GM12878 (cell line): ENCODE measurements at regions not wholly inside any gene's neighbourhood (a gene's known extent, or its start where the extent isn't known, plus 50 kb on each side); places are given as distances from the start of the nearest gene placed in this dataset.

ENCODE experiments used
- BMI1 ChIP-seq: fragments of 450-650 bp; IDR thresholded peaks from 2 replicates; pipeline ENCODE4 v1.6.1; 2016; ENCODE audit warnings: mild to moderate bottlenecking, moderate library complexity, borderline replicate concordance
- ESRRA ChIP-seq: IDR thresholded peaks from 2 replicates; pipeline ENCODE4 v1.6.1; 2012; ENCODE audit warnings: mild to moderate bottlenecking, low read length, improper control_type of control experiment
- GABPA ChIP-seq: IDR thresholded peaks from 2 replicates; pipeline ENCODE4 v1.6.1; 2014; ENCODE audit warnings: antibody characterized with exemption, low read depth, mild to moderate bottlenecking, inconsistent platforms
- GATAD2B ChIP-seq: fragments of 450-650 bp; conservative IDR thresholded peaks from 2 replicates; pipeline ENCODE4 v1.6.1; 2017; ENCODE audit warnings: low read depth, mild to moderate bottlenecking, moderate library complexity
- NR2C1 ChIP-seq: fragments of 450-650 bp; IDR thresholded peaks from 2 replicates; pipeline ENCODE4 v1.6.1; 2017; ENCODE audit warnings: antibody characterized with exemption, mild to moderate bottlenecking, moderate library complexity
- PBX3 ChIP-seq: IDR thresholded peaks from 2 replicates; pipeline ENCODE4 v1.6.1; 2011; ENCODE audit warnings: mild to moderate bottlenecking, low read depth, low read length, moderate library complexity; ENCODE audit not compliant: insufficient replicate concordance
- RAD21 ChIP-seq: IDR thresholded peaks from 2 replicates; pipeline ENCODE4 v1.6.1; 2011; ENCODE audit warnings: mild to moderate bottlenecking, low read depth, low read length, moderate library complexity; ENCODE audit not compliant: insufficient read depth
- ZBTB4 ChIP-seq: fragments of 450-650 bp; formaldehyde crosslinking; IDR thresholded peaks from 2 replicates; pipeline ENCODE4 v1.4.0; 2022; ENCODE audit warnings: mild to moderate bottlenecking, moderate library complexity
- ZNF207 ChIP-seq: fragments of 450-650 bp; IDR thresholded peaks from 2 replicates; pipeline ENCODE4 v1.6.1; 2014; ENCODE audit warnings: antibody characterized with exemption, mild to moderate bottlenecking, borderline replicate concordance
- ZNF274 ChIP-seq: IDR thresholded peaks from one replicate; pipeline ENCODE4 v1.8.0; 2011; ENCODE audit not compliant: insufficient read length, insufficient read depth
- TF ChIP-seq, protein P1 (sequence below): fragments of 450-650 bp; IDR thresholded peaks from 2 replicates; pipeline ENCODE4 v1.6.1; 2014; ENCODE audit warnings: mild to moderate bottlenecking
- TF ChIP-seq, protein P2 (sequence below): fragments of 150-350 bp; IDR thresholded peaks from 2 replicates; pipeline ENCODE4 v1.6.1; 2014; ENCODE audit warnings: mild to moderate bottlenecking, low read depth, low read length
- TF ChIP-seq, protein P3 (sequence below): fragments of 450-650 bp; IDR thresholded peaks from 2 replicates; pipeline ENCODE4 v1.6.1; 2017; ENCODE audit warnings: mild to moderate bottlenecking, moderate library complexity

DNA sequence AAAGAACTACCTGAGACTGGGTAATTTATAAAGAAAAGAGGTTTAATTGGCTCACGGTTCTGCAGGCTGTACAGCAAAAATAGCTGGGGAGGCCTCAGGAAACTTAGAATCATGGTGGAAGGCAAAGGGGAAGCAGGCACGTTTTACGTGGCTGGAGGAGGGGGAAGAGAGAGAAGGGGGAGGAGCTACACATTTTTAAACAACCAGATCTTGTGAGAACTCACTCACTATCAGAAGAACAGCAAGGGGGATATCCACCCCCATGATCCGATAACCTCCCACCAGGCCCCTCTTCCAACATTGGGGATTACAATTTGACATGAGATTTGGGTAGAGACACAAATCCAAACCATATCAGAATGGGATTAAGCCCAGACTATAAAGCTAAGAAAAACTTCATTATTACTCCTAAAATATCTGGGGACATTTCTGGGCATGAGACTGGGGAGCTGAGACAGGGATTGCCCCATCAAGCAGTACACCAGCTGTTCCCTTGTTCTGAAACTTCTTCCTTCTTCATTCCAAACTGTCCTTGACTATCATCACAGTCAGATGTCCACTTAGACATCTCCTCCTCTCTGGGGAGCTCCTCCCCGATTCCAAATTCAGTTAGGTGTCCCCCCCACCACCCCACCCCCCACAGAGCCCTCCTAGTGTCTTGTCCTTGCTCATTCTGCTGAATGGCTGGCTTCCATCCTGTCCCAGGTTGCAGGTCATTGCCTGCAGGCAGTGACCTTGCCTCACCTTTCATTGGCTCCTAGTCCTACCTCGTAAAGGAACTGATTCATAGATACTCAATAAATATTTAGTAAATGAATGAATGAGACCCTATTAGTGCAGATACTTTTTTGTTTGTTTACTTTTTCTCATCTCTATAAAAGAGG, 132.6 kb downstream of the EVX1 start (continued):
- TF ChIP-seq, protein P1, sequence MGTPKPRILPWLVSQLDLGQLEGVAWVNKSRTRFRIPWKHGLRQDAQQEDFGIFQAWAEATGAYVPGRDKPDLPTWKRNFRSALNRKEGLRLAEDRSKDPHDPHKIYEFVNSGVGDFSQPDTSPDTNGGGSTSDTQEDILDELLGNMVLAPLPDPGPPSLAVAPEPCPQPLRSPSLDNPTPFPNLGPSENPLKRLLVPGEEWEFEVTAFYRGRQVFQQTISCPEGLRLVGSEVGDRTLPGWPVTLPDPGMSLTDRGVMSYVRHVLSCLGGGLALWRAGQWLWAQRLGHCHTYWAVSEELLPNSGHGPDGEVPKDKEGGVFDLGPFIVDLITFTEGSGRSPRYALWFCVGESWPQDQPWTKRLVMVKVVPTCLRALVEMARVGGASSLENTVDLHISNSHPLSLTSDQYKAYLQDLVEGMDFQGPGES = no peak
- no peak for TF ChIP-seq RAD21
- TF ChIP-seq PBX3 = no peak
- no peak for TF ChIP-seq BMI1
- no peak for TF ChIP-seq ZBTB4 (CRISPR knock-in tag)
- TF ChIP-seq GATAD2B = no peak
- no peak for TF ChIP-seq ZNF274
- no peak for TF ChIP-seq NR2C1
- no peak for TF ChIP-seq GABPA
- TF ChIP-seq, protein P2, sequence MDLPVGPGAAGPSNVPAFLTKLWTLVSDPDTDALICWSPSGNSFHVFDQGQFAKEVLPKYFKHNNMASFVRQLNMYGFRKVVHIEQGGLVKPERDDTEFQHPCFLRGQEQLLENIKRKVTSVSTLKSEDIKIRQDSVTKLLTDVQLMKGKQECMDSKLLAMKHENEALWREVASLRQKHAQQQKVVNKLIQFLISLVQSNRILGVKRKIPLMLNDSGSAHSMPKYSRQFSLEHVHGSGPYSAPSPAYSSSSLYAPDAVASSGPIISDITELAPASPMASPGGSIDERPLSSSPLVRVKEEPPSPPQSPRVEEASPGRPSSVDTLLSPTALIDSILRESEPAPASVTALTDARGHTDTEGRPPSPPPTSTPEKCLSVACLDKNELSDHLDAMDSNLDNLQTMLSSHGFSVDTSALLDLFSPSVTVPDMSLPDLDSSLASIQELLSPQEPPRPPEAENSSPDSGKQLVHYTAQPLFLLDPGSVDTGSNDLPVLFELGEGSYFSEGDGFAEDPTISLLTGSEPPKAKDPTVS = no peak
- TF ChIP-seq, protein P3, sequence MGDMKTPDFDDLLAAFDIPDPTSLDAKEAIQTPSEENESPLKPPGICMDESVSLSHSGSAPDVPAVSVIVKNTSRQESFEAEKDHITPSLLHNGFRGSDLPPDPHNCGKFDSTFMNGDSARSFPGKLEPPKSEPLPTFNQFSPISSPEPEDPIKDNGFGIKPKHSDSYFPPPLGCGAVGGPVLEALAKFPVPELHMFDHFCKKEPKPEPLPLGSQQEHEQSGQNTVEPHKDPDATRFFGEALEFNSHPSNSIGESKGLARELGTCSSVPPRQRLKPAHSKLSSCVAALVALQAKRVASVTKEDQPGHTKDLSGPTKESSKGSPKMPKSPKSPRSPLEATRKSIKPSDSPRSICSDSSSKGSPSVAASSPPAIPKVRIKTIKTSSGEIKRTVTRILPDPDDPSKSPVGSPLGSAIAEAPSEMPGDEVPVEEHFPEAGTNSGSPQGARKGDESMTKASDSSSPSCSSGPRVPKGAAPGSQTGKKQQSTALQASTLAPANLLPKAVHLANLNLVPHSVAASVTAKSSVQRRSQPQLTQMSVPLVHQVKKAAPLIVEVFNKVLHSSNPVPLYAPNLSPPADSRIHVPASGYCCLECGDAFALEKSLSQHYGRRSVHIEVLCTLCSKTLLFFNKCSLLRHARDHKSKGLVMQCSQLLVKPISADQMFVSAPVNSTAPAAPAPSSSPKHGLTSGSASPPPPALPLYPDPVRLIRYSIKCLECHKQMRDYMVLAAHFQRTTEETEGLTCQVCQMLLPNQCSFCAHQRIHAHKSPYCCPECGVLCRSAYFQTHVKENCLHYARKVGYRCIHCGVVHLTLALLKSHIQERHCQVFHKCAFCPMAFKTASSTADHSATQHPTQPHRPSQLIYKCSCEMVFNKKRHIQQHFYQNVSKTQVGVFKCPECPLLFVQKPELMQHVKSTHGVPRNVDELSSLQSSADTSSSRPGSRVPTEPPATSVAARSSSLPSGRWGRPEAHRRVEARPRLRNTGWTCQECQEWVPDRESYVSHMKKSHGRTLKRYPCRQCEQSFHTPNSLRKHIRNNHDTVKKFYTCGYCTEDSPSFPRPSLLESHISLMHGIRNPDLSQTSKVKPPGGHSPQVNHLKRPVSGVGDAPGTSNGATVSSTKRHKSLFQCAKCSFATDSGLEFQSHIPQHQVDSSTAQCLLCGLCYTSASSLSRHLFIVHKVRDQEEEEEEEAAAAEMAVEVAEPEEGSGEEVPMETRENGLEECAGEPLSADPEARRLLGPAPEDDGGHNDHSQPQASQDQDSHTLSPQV = no peak
- no peak for TF ChIP-seq ESRRA
- TF ChIP-seq ZNF207 = no peak
